HFFc6 (cell line): ENCODE measurements at regions not wholly inside any gene's neighbourhood (a gene's known extent, or its start where the extent isn't known, plus 50 kb on each side); places are given as distances from the start of the nearest gene placed in this dataset.

Experiments
- DNase-seq: peaks from one replicate; pipeline ENCODE4 v3.0.0-alpha.2; 2018
- H3K27ac Mint-ChIP-seq: 2 replicates; pipeline ENCODE4 v1.8.0; 2020; ENCODE audit warnings: mild to moderate bottlenecking, mixed read lengths
- H3K27me3 Mint-ChIP-seq: 2 replicates; pipeline ENCODE4 v1.8.0; 2021; ENCODE audit warnings: mild to moderate bottlenecking, moderate library complexity, mixed read lengths; ENCODE audit not compliant: insufficient read depth
- H3K36me3 Mint-ChIP-seq: 2 replicates; pipeline ENCODE4 v1.8.0; 2021; ENCODE audit warnings: low read depth, mixed read lengths
- H3K4me1 Mint-ChIP-seq: 2 replicates; pipeline ENCODE4 v1.8.0; 2020; ENCODE audit warnings: low read depth, mixed read lengths
- H3K4me3 Mint-ChIP-seq: 2 replicates; pipeline ENCODE4 v1.8.0; 2020; ENCODE audit warnings: mild to moderate bottlenecking, moderate library complexity, mixed read lengths
- H3K9me3 Mint-ChIP-seq: 2 replicates; pipeline ENCODE4 v1.8.0; 2020; ENCODE audit warnings: mild to moderate bottlenecking, mixed read lengths
- TF ChIP-seq, protein P1 (sequence below): fragments of 200-600 bp; sonication (generic); IDR thresholded peaks from 2 replicates; pipeline ENCODE4 v1.5.0; 2021; ENCODE audit warnings: antibody characterized with exemption, mild to moderate bottlenecking

DNA sequence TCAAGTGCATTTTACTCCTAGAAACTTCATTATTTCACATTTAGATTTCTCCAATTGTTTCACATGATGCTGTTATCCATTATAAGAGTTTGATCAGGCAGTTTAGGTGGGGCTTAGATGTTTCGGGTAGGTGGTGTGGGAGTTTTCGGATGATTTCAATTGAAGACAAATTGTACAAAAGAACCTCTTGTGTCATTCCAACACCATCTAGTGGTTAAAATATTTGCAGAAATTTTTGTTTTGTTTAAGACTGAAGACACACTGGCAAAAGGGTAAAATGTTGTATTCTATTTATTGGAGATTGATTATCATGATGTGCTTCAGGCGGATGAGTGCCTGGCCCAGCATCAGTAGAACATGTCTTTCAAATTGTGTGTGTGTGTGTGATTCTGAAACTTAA is 212.7 kb downstream of the SH3BGRL start:
- Mint-ChIP-seq H3K4me1 (no peaks in the 10 kb centered on the region), H3K4me3 (no peak overlapping the region), H3K27ac (no peak overlapping the region), H3K9me3 (no peaks in the 10 kb centered on the region), H3K27me3 (no peaks in the 10 kb centered on the region), H3K36me3 (no peaks in the 10 kb centered on the region)
- DNase-seq: no peak
- TF ChIP-seq, protein P1, sequence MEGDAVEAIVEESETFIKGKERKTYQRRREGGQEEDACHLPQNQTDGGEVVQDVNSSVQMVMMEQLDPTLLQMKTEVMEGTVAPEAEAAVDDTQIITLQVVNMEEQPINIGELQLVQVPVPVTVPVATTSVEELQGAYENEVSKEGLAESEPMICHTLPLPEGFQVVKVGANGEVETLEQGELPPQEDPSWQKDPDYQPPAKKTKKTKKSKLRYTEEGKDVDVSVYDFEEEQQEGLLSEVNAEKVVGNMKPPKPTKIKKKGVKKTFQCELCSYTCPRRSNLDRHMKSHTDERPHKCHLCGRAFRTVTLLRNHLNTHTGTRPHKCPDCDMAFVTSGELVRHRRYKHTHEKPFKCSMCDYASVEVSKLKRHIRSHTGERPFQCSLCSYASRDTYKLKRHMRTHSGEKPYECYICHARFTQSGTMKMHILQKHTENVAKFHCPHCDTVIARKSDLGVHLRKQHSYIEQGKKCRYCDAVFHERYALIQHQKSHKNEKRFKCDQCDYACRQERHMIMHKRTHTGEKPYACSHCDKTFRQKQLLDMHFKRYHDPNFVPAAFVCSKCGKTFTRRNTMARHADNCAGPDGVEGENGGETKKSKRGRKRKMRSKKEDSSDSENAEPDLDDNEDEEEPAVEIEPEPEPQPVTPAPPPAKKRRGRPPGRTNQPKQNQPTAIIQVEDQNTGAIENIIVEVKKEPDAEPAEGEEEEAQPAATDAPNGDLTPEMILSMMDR: peak; percentile 44
